CD8-positive, alpha-beta memory T cell (primary cell): ENCODE measurements at regions not wholly inside any gene's neighbourhood (a gene's known extent, or its start where the extent isn't known, plus 50 kb on each side); places are given as distances from the start of the nearest gene placed in this dataset.
A peak's percentile ranks its signal among the peaks of the same experiment; 100 is the strongest.
"Not testable (repeated sequence)": the region's sequence is repeated elsewhere in the genome, so short reads cannot be mapped to it uniquely, and the experiment has no call there.

Experiments
- CTCF ChIA-PET: fragments of 350-600 bp; sonication (Branson Sonifier 250); formaldehyde crosslinking; loops from one replicate; lab custom pipeline; 2021; ENCODE audit warnings: antibody characterized with exemption; lab: Charles Lee
- POLR2A ChIA-PET: fragments of 350-600 bp; sonication (Branson Sonifier 250); formaldehyde crosslinking; loops from one replicate; lab custom pipeline; 2021; ENCODE audit warnings: antibody characterized with exemption; lab: Charles Lee
- DNase-seq, 5 donors: peaks; one replicate each; pipeline versions ENCODE4 v3.0.0 to v3.0.0-alpha.2; 2020 to 2022; ENCODE audit warnings: mixed read lengths in 1 of 5
- H3K27ac ChIP-seq: one replicate; pipeline ENCODE4 v1.7.0; 2013; ENCODE audit warnings: low read depth, mild to moderate bottlenecking, low read length, moderate library complexity
- H3K27me3 ChIP-seq: 2 replicates; pipeline ENCODE4 v1.7.0; 2013; ENCODE audit warnings: low read length, mild to moderate bottlenecking; ENCODE audit not compliant: insufficient read depth, poor library complexity, severe bottlenecking
- H3K36me3 ChIP-seq: 2 replicates; pipeline ENCODE4 v1.7.0; 2013; ENCODE audit warnings: mild to moderate bottlenecking, low read length, moderate library complexity; ENCODE audit not compliant: insufficient read depth
- H3K4me1 ChIP-seq: 2 replicates; pipeline ENCODE4 v1.7.0; 2013; ENCODE audit warnings: mild to moderate bottlenecking, low read length, moderate library complexity; ENCODE audit not compliant: insufficient read depth
- H3K4me3 ChIP-seq: 2 replicates; pipeline ENCODE4 v1.7.0; 2013; ENCODE audit warnings: mild to moderate bottlenecking, low read length
- H3K9me3 ChIP-seq: 2 replicates; pipeline ENCODE4 v1.7.0; 2013; ENCODE audit warnings: mild to moderate bottlenecking, low read length
- H3K27ac Mint-ChIP-seq, 8 donors: one replicate each; pipeline ENCODE4 v1.8.0; 2020 to 2021; ENCODE audit warnings: mixed read lengths in 8 of 8, mild to moderate bottlenecking in 6 of 8, inconsistent platforms in 3 of 8, moderate library complexity in 3 of 8
- H3K27me3 Mint-ChIP-seq, 2 donors: one replicate each; pipeline ENCODE4 v1.8.0; 2020 to 2021; ENCODE audit warnings: mixed read lengths in 2 of 2, mild to moderate bottlenecking in 1 of 2, moderate library complexity in 1 of 2
- H3K36me3 Mint-ChIP-seq, 3 donors: one replicate each; pipeline ENCODE4 v1.8.0; 2020 to 2021; ENCODE audit warnings: mixed read lengths in 3 of 3, inconsistent platforms in 1 of 3, mild to moderate bottlenecking in 1 of 3
- H3K4me1 Mint-ChIP-seq, 3 donors: one replicate each; pipeline ENCODE4 v1.8.0; 2020 to 2021; ENCODE audit warnings: mixed read lengths in 3 of 3, inconsistent platforms in 1 of 3, mild to moderate bottlenecking in 1 of 3
- H3K4me3 Mint-ChIP-seq, 7 donors: one replicate each; pipeline ENCODE4 v1.8.0; 2020 to 2021; ENCODE audit warnings: mixed read lengths in 7 of 7, mild to moderate bottlenecking in 6 of 7, moderate library complexity in 4 of 7, inconsistent platforms in 2 of 7
- H3K9me3 Mint-ChIP-seq, 5 donors: one replicate each; pipeline ENCODE4 v1.8.0; 2020 to 2022; ENCODE audit warnings: mixed read lengths in 5 of 5, mild to moderate bottlenecking in 3 of 5, moderate library complexity in 2 of 5, inconsistent platforms in 1 of 5

- CTCF ChIA-PET, result no interaction called here
- Histone ChIP-seq H3K27me3 (no peaks in the 10 kb centered on the region), H3K4me3 (no peak overlapping the region), H3K4me1 (no peaks in the 10 kb centered on the region), H3K36me3 (no peaks in the 10 kb centered on the region), H3K9me3 (no peaks in the 10 kb centered on the region), H3K27ac (no peak overlapping the region)
- H3K36me3 Mint-ChIP-seq, result no peaks in the 10 kb centered on the region
- H3K4me1 Mint-ChIP-seq, result no peaks in the 10 kb centered on the region
- peaks cover 16 to 24% of the 10 kb centered on the region in 2 donors for H3K27me3 Mint-ChIP-seq
- no peak for DNase-seq
- H3K9me3 Mint-ChIP-seq, result peaks cover 0 to 2% (median 0%) of the 10 kb centered on the region in 5 donors
- H3K27ac Mint-ChIP-seq, result peak overlapping the region in 2 of 8 donors; percentile 16 to 43
- H3K4me3 Mint-ChIP-seq, result no peak overlapping the region
- POLR2A ChIA-PET, result no interaction called here
Observed at GRCh38 chr6:106789428-106790148, 160.2 kb downstream of the QRSL1 start.

GRCh38 chr6:106788761-106789160, 159.4 kb downstream of the QRSL1 start:
- no peaks in the 10 kb centered on the region for H3K4me1 ChIP-seq
- Mint-ChIP-seq H3K27ac (no peak overlapping the region), H3K9me3 (peaks cover 0 to 2% (median 0%) of the 10 kb centered on the region in 5 donors), H3K4me3 (no peak overlapping the region), H3K36me3 (no peaks in the 10 kb centered on the region), H3K4me1 (no peaks in the 10 kb centered on the region), H3K27me3 (peaks cover 14 to 20% of the 10 kb centered on the region in 2 donors)
- no peaks in the 10 kb centered on the region for H3K27me3 ChIP-seq
- H3K27ac ChIP-seq, result no peak overlapping the region
- ChIA-PET POLR2A (no interaction called here), CTCF (no interaction called here)
- H3K9me3 ChIP-seq, result no peaks in the 10 kb centered on the region
- H3K36me3 ChIP-seq, result no peaks in the 10 kb centered on the region
- DNase-seq, result no peak
- H3K4me3 ChIP-seq, result no peak overlapping the region

- peaks cover 12 to 27% of the 10 kb centered on the region in 2 donors for H3K27me3 Mint-ChIP-seq
- ChIA-PET POLR2A (no interaction called here), CTCF (no interaction called here)
- H3K27ac Mint-ChIP-seq, result peak overlapping the region in 1 of 8 donors; percentile 21
- Histone ChIP-seq H3K27me3 (no peaks in the 10 kb centered on the region), H3K36me3 (no peaks in the 10 kb centered on the region), H3K4me3 (no peak overlapping the region), H3K27ac (no peak overlapping the region), H3K4me1 (no peaks in the 10 kb centered on the region), H3K9me3 (no peaks in the 10 kb centered on the region)
- DNase-seq, result no peak
- no peak overlapping the region for H3K4me3 Mint-ChIP-seq
- H3K9me3 Mint-ChIP-seq, result peaks cover 0 to 2% (median 0%) of the 10 kb centered on the region in 5 donors
- no peaks in the 10 kb centered on the region for H3K4me1 Mint-ChIP-seq
- no peaks in the 10 kb centered on the region for H3K36me3 Mint-ChIP-seq
Observed at GRCh38 chr6:106787327-106788196, 158.2 kb downstream of the QRSL1 start.

- H3K27me3 ChIP-seq, result no peaks in the 10 kb centered on the region
- no peak overlapping the region for H3K27ac Mint-ChIP-seq
- no peak overlapping the region for H3K4me3 Mint-ChIP-seq
- H3K27me3 Mint-ChIP-seq, result peaks cover 9 to 46% of the 10 kb centered on the region in 2 donors
- no peak overlapping the region for H3K27ac ChIP-seq
- CTCF ChIA-PET, result no interaction called here
- DNase-seq, result no peak
- no peaks in the 10 kb centered on the region for H3K4me1 ChIP-seq
- no peaks in the 10 kb centered on the region for H3K36me3 Mint-ChIP-seq
- H3K36me3 ChIP-seq, result no peaks in the 10 kb centered on the region
- no peaks in the 10 kb centered on the region for H3K9me3 ChIP-seq
- POLR2A ChIA-PET, result no interaction called here
- no peak overlapping the region for H3K4me3 ChIP-seq
- H3K9me3 Mint-ChIP-seq, result peaks cover 0 to 5% (median 2%) of the 10 kb centered on the region in 5 donors
- H3K4me1 Mint-ChIP-seq, result no peaks in the 10 kb centered on the region
Observed at GRCh38 chr6:106785298-106785697, 155.9 kb downstream of the QRSL1 start.

GRCh38 chr6:106783640-106784566, 154.5 kb downstream of the QRSL1 start:
- H3K4me1 Mint-ChIP-seq, result no peaks in the 10 kb centered on the region
- no peak overlapping the region for H3K27ac Mint-ChIP-seq
- Histone ChIP-seq H3K27ac (no peak overlapping the region), H3K9me3 (no peaks in the 10 kb centered on the region), H3K4me3 (no peak overlapping the region), H3K36me3 (no peaks in the 10 kb centered on the region), H3K4me1 (no peaks in the 10 kb centered on the region), H3K27me3 (no peaks in the 10 kb centered on the region)
- CTCF ChIA-PET, result no interaction called here
- peaks cover 12 to 58% of the 10 kb centered on the region in 2 donors for H3K27me3 Mint-ChIP-seq
- DNase-seq, result no peak
- POLR2A ChIA-PET, result no interaction called here
- no peak overlapping the region for H3K4me3 Mint-ChIP-seq
- H3K9me3 Mint-ChIP-seq, result peaks cover 2 to 16% (median 5%) of the 10 kb centered on the region in 5 donors
- no peaks in the 10 kb centered on the region for H3K36me3 Mint-ChIP-seq

GRCh38 chr6:106782536-106783285, 153.3 kb downstream of the QRSL1 start:
- Mint-ChIP-seq H3K4me1 (no peaks in the 10 kb centered on the region), H3K36me3 (no peaks in the 10 kb centered on the region), H3K9me3 (peaks cover 2 to 16% (median 6%) of the 10 kb centered on the region in 5 donors), H3K4me3 (no peak overlapping the region), H3K27ac (no peak overlapping the region), H3K27me3 (peaks cover 12 to 62% of the 10 kb centered on the region in 2 donors)
- no peaks in the 10 kb centered on the region for H3K27me3 ChIP-seq
- no peak overlapping the region for H3K4me3 ChIP-seq
- ChIA-PET CTCF (no interaction called here), POLR2A (no interaction called here)
- H3K9me3 ChIP-seq, result no peaks in the 10 kb centered on the region
- no peaks in the 10 kb centered on the region for H3K36me3 ChIP-seq
- no peak for DNase-seq
- no peak overlapping the region for H3K27ac ChIP-seq
- no peaks in the 10 kb centered on the region for H3K4me1 ChIP-seq

GRCh38 chr6:106779552-106779951, 150.2 kb downstream of the QRSL1 start:
- H3K4me1 Mint-ChIP-seq, CTCF ChIA-PET, H3K4me3 ChIP-seq, POLR2A ChIA-PET, H3K36me3 ChIP-seq, H3K9me3 ChIP-seq, H3K27ac ChIP-seq, DNase-seq, H3K4me3 Mint-ChIP-seq, H3K27me3 ChIP-seq, H3K4me1 ChIP-seq, H3K36me3 Mint-ChIP-seq: not testable (repeated sequence)
- peak overlapping the region in 1 of 8 donors; percentile 4 for H3K27ac Mint-ChIP-seq
- peaks cover 6 to 57% of the 10 kb centered on the region in 2 donors for H3K27me3 Mint-ChIP-seq
- H3K9me3 Mint-ChIP-seq, result peaks cover 0 to 16% (median 6%) of the 10 kb centered on the region in 5 donors
